Ectodermal cell (in vitro differentiated cells): ENCODE measurements at regions not wholly inside any gene's neighbourhood (a gene's known extent, or its start where the extent isn't known, plus 50 kb on each side); places are given as distances from the start of the nearest gene placed in this dataset.
"Not testable (repeated sequence)": the region's sequence is repeated elsewhere in the genome, so short reads cannot be mapped to it uniquely, and the experiment has no call there.

Experiments
- H3K27ac ChIP-seq: 2 replicates; pipeline ENCODE4 v1.7.0; 2013; ENCODE audit warnings: mild to moderate bottlenecking, low read depth, low read length; ENCODE audit not compliant: insufficient read depth, poor library complexity, severe bottlenecking
- H3K27me3 ChIP-seq: 2 replicates; pipeline ENCODE4 v1.7.0; 2013; ENCODE audit warnings: mild to moderate bottlenecking, low read length; ENCODE audit not compliant: insufficient read depth, control insufficient read depth, poor library complexity, severe bottlenecking
- H3K36me3 ChIP-seq: one replicate; pipeline ENCODE4 v1.7.0; 2013; ENCODE audit warnings: low read length; ENCODE audit not compliant: control insufficient read depth, insufficient read depth
- H3K4me1 ChIP-seq: one replicate; pipeline ENCODE4 v1.7.0; 2013; ENCODE audit warnings: low read length; ENCODE audit not compliant: control insufficient read depth, insufficient read depth
- H3K4me3 ChIP-seq: 2 replicates; pipeline ENCODE4 v1.7.0; 2013; ENCODE audit warnings: low read depth, low read length, control low read depth; ENCODE audit not compliant: insufficient read depth
- H3K9me3 ChIP-seq: 2 replicates; pipeline ENCODE4 v1.7.0; 2013; ENCODE audit warnings: mild to moderate bottlenecking, low read length, moderate library complexity; ENCODE audit not compliant: control insufficient read depth
- WGBS, 2 experiments: methylation state at CpG; one replicate each; pipeline ENCODE4 v1.1.7; 2013; ENCODE audit warnings: missing lambda C conversion rate in 2 of 2; 5-methylcytosine and 5-hydroxymethylcytosine counted together

DNA sequence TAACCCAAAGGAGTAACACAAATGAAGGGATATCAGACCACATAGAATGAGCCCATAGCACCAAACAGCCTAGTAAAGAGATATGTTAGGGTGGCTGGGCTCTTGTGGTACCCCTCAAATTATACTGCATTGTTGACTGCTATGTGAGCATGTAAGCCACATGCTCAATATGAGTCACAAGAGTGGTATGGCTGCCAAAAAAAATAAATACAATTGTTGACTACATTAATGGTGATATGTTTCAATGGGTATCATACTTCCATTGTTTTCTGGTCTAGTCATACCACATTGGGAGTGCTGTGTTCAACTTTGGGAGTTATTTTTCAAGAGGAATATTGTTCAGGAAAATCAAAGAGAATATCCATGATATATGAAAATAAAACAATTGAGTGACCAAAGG lies 162.4 kb upstream of the PIK3R1 start:
- H3K9me3 ChIP-seq: no peaks in the 10 kb centered on the region
- H3K27ac ChIP-seq: no peak overlapping the region
- H3K27me3 ChIP-seq: no peaks in the 10 kb centered on the region
- H3K4me1 ChIP-seq: peaks cover 9% of the 10 kb centered on the region
- no peaks in the 10 kb centered on the region for H3K36me3 ChIP-seq
- no peak overlapping the region for H3K4me3 ChIP-seq

DNA sequence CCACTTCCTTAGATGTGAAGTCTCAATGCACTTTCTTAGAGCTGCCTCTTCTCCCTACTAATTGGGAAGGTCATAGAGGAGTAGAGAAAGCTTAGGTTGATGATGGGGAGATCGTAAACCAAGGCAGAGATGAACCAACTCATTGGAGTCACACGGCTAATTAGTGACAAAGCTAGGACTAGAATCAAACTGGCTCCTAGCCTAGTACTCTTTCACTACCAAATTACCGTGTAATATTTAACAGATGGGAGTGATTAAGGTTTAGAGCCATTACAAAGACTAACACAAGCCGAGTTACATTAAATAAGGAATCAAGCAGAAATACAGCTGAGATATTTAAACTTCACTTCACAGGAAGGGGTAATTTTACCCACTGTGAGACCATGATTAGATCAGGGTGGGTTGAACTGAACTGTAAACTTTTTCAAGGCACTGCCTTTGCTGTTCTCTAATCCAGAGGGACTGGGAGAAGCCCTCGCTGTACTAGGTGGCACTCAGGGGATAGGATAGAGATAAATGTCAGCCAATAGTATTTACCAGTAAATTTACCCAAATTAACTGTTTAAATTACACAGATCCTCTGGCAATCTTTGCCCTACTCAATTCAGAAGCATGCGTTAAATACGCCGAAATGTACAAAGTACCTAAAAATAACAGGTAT lies 166.4 kb upstream of the PIK3R1 start:
- Histone ChIP-seq H3K27me3 (no peaks in the 10 kb centered on the region), H3K4me3 (no peak overlapping the region), H3K27ac (no peak overlapping the region), H3K9me3 (no peaks in the 10 kb centered on the region), H3K4me1 (no peaks in the 10 kb centered on the region), H3K36me3 (no peaks in the 10 kb centered on the region)
- 92 to 94% methylated on average over 6 to 8 of the region's 8 CpGs for WGBS, 2 experiments

DNA sequence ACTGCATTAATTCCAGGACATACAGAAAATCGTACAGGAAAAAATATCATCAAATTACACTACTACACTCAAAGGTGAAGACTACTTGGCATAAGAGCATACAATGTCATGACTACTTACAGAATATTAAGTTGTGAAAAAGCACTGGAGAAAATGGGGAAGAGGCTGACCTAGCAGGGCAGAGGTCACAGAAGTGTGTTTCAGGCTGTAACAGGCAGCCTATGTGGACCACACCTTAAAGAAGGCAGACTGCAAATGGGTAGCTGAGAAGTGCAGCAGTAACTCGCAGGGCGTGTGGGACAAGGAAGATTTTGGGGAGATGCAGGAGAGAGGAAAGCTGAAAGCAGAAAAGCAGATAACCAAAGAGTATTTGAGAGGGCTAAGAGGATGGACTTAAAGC lies 167.0 kb upstream of the PIK3R1 start:
- H3K27me3 ChIP-seq: no peaks in the 10 kb centered on the region
- H3K9me3 ChIP-seq: no peaks in the 10 kb centered on the region
- no peaks in the 10 kb centered on the region for H3K36me3 ChIP-seq
- no peak overlapping the region for H3K27ac ChIP-seq
- H3K4me3 ChIP-seq: no peak overlapping the region
- 92 to 96% methylated on average over 2 to 3 of the region's 3 CpGs for WGBS, 2 experiments
- no peaks in the 10 kb centered on the region for H3K4me1 ChIP-seq

DNA sequence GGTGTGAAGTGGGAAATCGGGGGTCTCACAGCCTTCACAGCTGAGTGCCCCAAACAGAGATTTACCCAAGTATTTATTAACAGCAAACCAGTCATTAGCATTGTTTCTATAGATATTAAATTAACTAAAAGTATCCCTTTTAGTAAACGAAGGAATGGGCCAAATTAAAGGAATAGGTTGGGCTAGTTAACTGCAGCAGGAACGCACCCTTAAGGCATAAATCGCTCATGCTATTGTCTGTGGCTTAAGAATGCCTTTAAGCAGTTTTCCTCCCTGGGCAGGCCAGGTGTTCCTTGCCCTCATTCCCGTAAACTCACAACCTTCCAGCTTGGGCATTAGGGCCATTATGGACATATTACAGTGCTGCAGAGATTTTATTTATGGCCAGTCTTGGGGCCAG lies 167.5 kb upstream of the PIK3R1 start:
- not testable (repeated sequence) for H3K36me3 ChIP-seq, H3K27me3 ChIP-seq, H3K9me3 ChIP-seq, H3K27ac ChIP-seq, H3K4me1 ChIP-seq, H3K4me3 ChIP-seq
- 94% methylated on average over 4 of the region's 5 CpGs for WGBS, 2 experiments

DNA sequence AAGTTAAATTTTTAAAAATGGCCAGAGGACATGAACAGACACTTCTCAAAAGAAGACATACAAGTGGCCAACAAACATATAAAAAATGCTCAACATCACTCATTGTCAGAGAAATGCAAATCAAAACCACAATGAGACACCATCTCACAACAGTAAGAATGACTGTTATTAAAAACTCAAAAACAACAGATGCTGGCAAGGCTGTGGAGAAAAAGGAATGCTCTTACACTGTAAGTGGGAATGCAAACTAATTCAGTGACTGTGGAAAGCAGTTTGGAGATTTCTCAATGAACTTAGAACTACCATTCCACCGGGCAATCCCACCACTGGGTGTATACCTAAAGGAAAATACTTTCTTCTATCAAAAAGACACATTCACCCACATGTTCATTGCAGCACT lies 168.5 kb upstream of the PIK3R1 start:
- H3K36me3 ChIP-seq: no peaks in the 10 kb centered on the region
- H3K27me3 ChIP-seq: no peaks in the 10 kb centered on the region
- no peaks in the 10 kb centered on the region for H3K9me3 ChIP-seq
- no peak overlapping the region for H3K4me3 ChIP-seq
- H3K4me1 ChIP-seq: no peaks in the 10 kb centered on the region
- no peak overlapping the region for H3K27ac ChIP-seq
- whole genome bisulfite sequencing, 2 experiments: 87 to 90% methylated on average over 1 of the region's 1 CpG

DNA sequence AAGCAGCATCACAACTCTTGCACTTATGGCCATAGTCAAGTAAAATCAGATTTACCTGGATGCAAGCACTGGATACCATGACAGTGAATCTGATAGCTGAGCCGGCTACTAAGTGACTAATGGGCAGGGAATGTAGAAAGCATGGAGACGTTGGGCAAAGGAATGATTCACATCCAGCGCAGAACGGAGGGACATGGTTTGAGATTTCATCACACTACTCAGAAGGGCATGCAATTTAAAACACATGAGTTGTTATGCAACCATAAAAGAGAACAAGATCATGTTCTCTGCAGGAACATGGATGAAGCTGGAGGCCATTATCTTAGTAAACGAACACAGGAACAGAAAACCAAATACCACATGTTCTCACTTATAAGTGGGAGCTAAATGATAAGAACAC lies 169.1 kb upstream of the PIK3R1 start:
- no peaks in the 10 kb centered on the region for H3K4me1 ChIP-seq
- no peaks in the 10 kb centered on the region for H3K27me3 ChIP-seq
- no peaks in the 10 kb centered on the region for H3K36me3 ChIP-seq
- 94 to 95% methylated on average over 5 of the region's 5 CpGs for WGBS, 2 experiments
- no peak overlapping the region for H3K27ac ChIP-seq
- H3K4me3 ChIP-seq: no peak overlapping the region
- no peaks in the 10 kb centered on the region for H3K9me3 ChIP-seq

DNA sequence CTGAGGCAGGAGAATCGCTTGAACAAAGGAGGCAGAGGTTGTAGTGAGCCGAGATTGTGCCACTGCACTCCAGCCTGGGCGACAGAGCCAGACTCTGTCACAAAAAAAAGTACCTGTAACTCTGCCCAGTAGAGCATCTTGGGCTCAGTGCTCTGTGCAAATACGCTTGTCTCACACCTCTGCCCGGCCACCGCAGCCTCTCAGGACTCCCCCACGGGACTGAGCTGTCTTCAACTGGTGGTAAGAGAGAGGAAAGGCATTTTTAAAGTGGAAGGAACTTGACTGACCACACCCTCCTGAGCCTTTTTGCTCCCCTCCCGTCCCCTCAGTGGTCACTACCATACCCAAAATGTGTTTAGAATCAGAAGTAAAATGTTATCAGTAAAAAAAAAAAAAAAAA lies 174.3 kb upstream of the PIK3R1 start:
- H3K9me3 ChIP-seq: no peaks in the 10 kb centered on the region
- H3K4me1 ChIP-seq: no peaks in the 10 kb centered on the region
- H3K4me3 ChIP-seq: no peak overlapping the region
- H3K36me3 ChIP-seq: no peaks in the 10 kb centered on the region
- 90 to 92% methylated on average over 7 of the region's 8 CpGs for WGBS, 2 experiments
- no peaks in the 10 kb centered on the region for H3K27me3 ChIP-seq
- no peak overlapping the region for H3K27ac ChIP-seq

DNA sequence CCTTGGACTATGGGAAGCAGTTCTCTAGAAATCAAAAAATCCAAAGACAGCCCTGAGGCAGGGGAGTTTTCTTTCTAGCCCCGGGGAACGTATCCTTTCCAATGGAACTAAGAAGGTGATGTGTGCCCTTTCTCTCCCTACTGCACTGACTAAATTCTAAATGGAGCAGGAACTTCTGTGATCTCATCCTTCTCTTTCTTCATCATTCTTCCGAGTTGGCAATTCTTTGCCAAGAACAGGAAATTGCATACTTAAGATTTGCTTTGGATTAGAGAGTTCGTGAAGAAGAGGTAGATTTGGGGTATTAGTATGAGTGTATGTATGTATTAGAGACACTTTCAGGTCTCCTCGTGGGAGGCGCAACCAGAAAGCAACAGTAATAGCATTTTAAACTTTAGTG lies 178.0 kb upstream of the PIK3R1 start:
- no peaks in the 10 kb centered on the region for H3K36me3 ChIP-seq
- H3K27me3 ChIP-seq: no peaks in the 10 kb centered on the region
- 87 to 95% methylated on average over 6 of the region's 6 CpGs for WGBS, 2 experiments
- no peak overlapping the region for H3K4me3 ChIP-seq
- no peaks in the 10 kb centered on the region for H3K9me3 ChIP-seq
- no peak overlapping the region for H3K27ac ChIP-seq
- H3K4me1 ChIP-seq: no peaks in the 10 kb centered on the region

DNA sequence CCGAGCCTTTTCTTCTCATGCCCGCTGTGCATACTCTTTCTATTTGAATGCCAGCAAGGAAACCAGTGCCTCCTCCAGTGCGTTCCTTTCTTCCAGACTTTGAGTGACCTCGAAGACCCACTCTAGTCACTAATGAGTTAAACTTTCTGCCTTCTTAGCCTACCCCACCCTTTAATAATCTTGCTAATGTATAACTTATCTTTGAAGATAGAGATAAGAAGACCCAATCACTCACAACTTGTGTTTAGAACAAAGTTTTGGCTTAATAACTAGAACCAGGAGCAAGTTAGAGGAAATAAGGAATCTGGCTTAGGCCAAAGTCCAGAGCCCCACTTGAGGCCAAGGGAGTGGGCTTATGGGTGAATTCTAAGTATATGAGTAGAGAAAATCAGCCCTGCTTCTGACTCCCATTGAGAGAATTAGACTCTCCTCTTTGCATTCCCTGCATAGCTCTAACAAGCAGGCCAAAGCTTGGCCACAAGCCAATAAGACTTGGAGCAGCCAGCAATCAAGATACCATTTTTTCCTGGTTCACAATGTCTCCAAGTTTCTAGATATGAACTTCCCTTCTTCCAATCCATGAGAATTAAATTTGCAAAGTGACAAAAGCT lies 181.5 kb upstream of the PIK3R1 start:
- Histone ChIP-seq H3K4me1 (no peaks in the 10 kb centered on the region), H3K27ac (no peak overlapping the region), H3K4me3 (no peak overlapping the region), H3K9me3 (no peaks in the 10 kb centered on the region), H3K27me3 (no peaks in the 10 kb centered on the region), H3K36me3 (no peaks in the 10 kb centered on the region)
- WGBS, 2 experiments: 95% methylated on average over 4 of the region's 4 CpGs

DNA sequence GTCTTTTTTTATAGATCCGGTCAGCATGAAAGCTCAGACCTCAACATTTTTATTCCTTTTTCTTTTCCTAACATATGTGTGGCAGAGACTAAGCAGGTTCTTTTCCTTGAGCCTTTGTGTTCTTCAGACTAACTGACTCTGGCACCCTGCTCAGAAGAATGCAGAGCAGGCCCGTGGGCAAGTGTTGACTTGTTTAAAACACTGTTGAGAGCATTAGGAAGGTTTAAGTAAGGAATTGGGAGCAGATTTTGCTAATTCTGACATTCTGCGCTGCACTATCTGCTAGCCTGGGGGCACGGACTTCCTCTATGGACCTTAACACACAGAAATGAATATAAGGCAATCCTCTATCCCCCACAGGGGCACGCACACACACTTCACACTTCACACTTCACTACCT lies 182.5 kb upstream of the PIK3R1 start:
- H3K4me3 ChIP-seq: no peak overlapping the region
- no peak overlapping the region for H3K27ac ChIP-seq
- H3K9me3 ChIP-seq: no peaks in the 10 kb centered on the region
- no peaks in the 10 kb centered on the region for H3K4me1 ChIP-seq
- no peaks in the 10 kb centered on the region for H3K36me3 ChIP-seq
- 76 to 77% methylated on average over 3 to 5 of the region's 5 CpGs for WGBS, 2 experiments
- no peaks in the 10 kb centered on the region for H3K27me3 ChIP-seq
